ENCODE measurements at regions not wholly inside any gene's neighbourhood (a gene's known extent, or its start where the extent isn't known, plus 50 kb on each side); places are given as distances from the start of the nearest gene placed in this dataset.

- TF ChIP-seq, protein P1, sequence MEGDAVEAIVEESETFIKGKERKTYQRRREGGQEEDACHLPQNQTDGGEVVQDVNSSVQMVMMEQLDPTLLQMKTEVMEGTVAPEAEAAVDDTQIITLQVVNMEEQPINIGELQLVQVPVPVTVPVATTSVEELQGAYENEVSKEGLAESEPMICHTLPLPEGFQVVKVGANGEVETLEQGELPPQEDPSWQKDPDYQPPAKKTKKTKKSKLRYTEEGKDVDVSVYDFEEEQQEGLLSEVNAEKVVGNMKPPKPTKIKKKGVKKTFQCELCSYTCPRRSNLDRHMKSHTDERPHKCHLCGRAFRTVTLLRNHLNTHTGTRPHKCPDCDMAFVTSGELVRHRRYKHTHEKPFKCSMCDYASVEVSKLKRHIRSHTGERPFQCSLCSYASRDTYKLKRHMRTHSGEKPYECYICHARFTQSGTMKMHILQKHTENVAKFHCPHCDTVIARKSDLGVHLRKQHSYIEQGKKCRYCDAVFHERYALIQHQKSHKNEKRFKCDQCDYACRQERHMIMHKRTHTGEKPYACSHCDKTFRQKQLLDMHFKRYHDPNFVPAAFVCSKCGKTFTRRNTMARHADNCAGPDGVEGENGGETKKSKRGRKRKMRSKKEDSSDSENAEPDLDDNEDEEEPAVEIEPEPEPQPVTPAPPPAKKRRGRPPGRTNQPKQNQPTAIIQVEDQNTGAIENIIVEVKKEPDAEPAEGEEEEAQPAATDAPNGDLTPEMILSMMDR (IDR thresholded peaks at IDR 0.05; ENCODE audit: unreplicated experiment), result no peak
- Mint-ChIP-seq H3K27ac (ENCODE audit: unreplicated experiment) (no peak overlapping the region), H3K27me3 (ENCODE audit: unreplicated experiment) (no peaks in the 10 kb centered on the region), H3K4me1 (ENCODE audit: unreplicated experiment) (no peaks in the 10 kb centered on the region), H3K36me3 (ENCODE audit: low read depth, unreplicated experiment) (no peaks in the 10 kb centered on the region), H3K4me3 (ENCODE audit: unreplicated experiment) (no peak overlapping the region), H3K9me3 (ENCODE audit: unreplicated experiment) (no peaks in the 10 kb centered on the region)
- no peak for DNase-seq (ENCODE audit: low spot score)
Measured at GRCh38 chr14:51479584-51480325, 172.0 kb upstream of the FRMD6 start.

- Mint-ChIP-seq H3K36me3 (ENCODE audit: low read depth, unreplicated experiment) (no peaks in the 10 kb centered on the region), H3K4me1 (ENCODE audit: unreplicated experiment) (no peaks in the 10 kb centered on the region), H3K27ac (ENCODE audit: unreplicated experiment) (no peak overlapping the region), H3K9me3 (ENCODE audit: unreplicated experiment) (no peaks in the 10 kb centered on the region), H3K27me3 (ENCODE audit: unreplicated experiment) (no peaks in the 10 kb centered on the region), H3K4me3 (ENCODE audit: unreplicated experiment) (no peak overlapping the region)
- TF ChIP-seq, protein P1 (IDR thresholded peaks at IDR 0.05; ENCODE audit: unreplicated experiment), result no peak
- DNase-seq (ENCODE audit: low spot score), result no peak
Measured at GRCh38 chr14:51481643-51482042, 170.1 kb upstream of the FRMD6 start.

DNA sequence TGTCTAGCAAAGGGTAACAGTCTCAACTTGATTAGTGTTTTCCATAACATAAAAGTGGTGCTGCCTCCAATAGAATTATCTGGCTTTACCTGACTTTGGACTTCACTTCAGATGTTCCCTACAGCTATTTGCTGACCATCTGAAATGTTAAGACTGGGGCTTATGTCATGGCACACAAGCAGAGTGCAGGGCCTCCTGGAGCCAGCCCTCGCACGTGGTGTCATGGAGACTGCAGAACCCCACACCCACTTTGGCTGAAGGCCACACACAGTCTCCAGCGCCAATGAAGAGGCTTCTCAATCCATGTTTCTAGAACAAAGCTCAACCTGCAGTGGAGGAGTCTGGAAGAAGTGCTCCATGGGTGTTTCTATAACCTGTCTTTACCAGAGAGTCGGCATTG is 169.6 kb upstream of the FRMD6 start:
- DNase-seq (ENCODE audit: low spot score), result no peak
- TF ChIP-seq, protein P1 (IDR thresholded peaks at IDR 0.05; ENCODE audit: unreplicated experiment), result no peak
- Mint-ChIP-seq H3K27me3 (ENCODE audit: unreplicated experiment) (no peaks in the 10 kb centered on the region), H3K4me1 (ENCODE audit: unreplicated experiment) (no peaks in the 10 kb centered on the region), H3K9me3 (ENCODE audit: unreplicated experiment) (no peaks in the 10 kb centered on the region), H3K4me3 (ENCODE audit: unreplicated experiment) (no peak overlapping the region), H3K36me3 (ENCODE audit: low read depth, unreplicated experiment) (no peaks in the 10 kb centered on the region), H3K27ac (ENCODE audit: unreplicated experiment) (no peak overlapping the region)

GRCh38 chr14:51484485-51484884 is 167.2 kb upstream of the FRMD6 start:
- TF ChIP-seq, protein P1 (IDR thresholded peaks at IDR 0.05; ENCODE audit: unreplicated experiment), result no peak
- no peak overlapping the region for H3K4me3 Mint-ChIP-seq (ENCODE audit: unreplicated experiment)
- no peaks in the 10 kb centered on the region for H3K27me3 Mint-ChIP-seq (ENCODE audit: unreplicated experiment)
- DNase-seq (ENCODE audit: low spot score), result no peak
- H3K36me3 Mint-ChIP-seq (ENCODE audit: low read depth, unreplicated experiment), result no peaks in the 10 kb centered on the region
- no peak overlapping the region for H3K27ac Mint-ChIP-seq (ENCODE audit: unreplicated experiment)
- no peaks in the 10 kb centered on the region for H3K9me3 Mint-ChIP-seq (ENCODE audit: unreplicated experiment)
- no peaks in the 10 kb centered on the region for H3K4me1 Mint-ChIP-seq (ENCODE audit: unreplicated experiment)

GRCh38 chr14:51485733-51486132 is 166.0 kb upstream of the FRMD6 start:
- no peak overlapping the region for H3K27ac Mint-ChIP-seq (ENCODE audit: unreplicated experiment)
- DNase-seq (ENCODE audit: low spot score), result no peak
- TF ChIP-seq, protein P1 (IDR thresholded peaks at IDR 0.05; ENCODE audit: unreplicated experiment), result no peak
- H3K27me3 Mint-ChIP-seq (ENCODE audit: unreplicated experiment), result no peaks in the 10 kb centered on the region
- no peaks in the 10 kb centered on the region for H3K9me3 Mint-ChIP-seq (ENCODE audit: unreplicated experiment)
- no peaks in the 10 kb centered on the region for H3K36me3 Mint-ChIP-seq (ENCODE audit: low read depth, unreplicated experiment)
- H3K4me3 Mint-ChIP-seq (ENCODE audit: unreplicated experiment), result no peak overlapping the region
- no peaks in the 10 kb centered on the region for H3K4me1 Mint-ChIP-seq (ENCODE audit: unreplicated experiment)

Data from endothelial cell (in vitro differentiated cells).